Activated naive CD8-positive, alpha-beta T cell (primary cell): ENCODE measurements at regions not wholly inside any gene's neighbourhood (a gene's known extent, or its start where the extent isn't known, plus 50 kb on each side); places are given as distances from the start of the nearest gene placed in this dataset.
"Not testable (repeated sequence)": the region's sequence is repeated elsewhere in the genome, so short reads cannot be mapped to it uniquely, and the experiment has no call there.

Source experiments
- H3K27ac Mint-ChIP-seq: one replicate; pipeline ENCODE4 v1.8.0; 2021; ENCODE audit warnings: mixed read lengths
- H3K27me3 Mint-ChIP-seq: one replicate; pipeline ENCODE4 v1.8.0; 2021; ENCODE audit warnings: mixed read lengths
- H3K36me3 Mint-ChIP-seq: one replicate; pipeline ENCODE4 v1.8.0; 2021; ENCODE audit warnings: mixed read lengths
- H3K4me1 Mint-ChIP-seq: one replicate; pipeline ENCODE4 v1.8.0; 2021; ENCODE audit warnings: low read depth, mixed read lengths
- H3K4me3 Mint-ChIP-seq: one replicate; pipeline ENCODE4 v1.8.0; 2021; ENCODE audit warnings: mild to moderate bottlenecking, mixed read lengths
- H3K9me3 Mint-ChIP-seq: one replicate; pipeline ENCODE4 v1.8.0; 2021; ENCODE audit warnings: low read depth, mixed read lengths

DNA sequence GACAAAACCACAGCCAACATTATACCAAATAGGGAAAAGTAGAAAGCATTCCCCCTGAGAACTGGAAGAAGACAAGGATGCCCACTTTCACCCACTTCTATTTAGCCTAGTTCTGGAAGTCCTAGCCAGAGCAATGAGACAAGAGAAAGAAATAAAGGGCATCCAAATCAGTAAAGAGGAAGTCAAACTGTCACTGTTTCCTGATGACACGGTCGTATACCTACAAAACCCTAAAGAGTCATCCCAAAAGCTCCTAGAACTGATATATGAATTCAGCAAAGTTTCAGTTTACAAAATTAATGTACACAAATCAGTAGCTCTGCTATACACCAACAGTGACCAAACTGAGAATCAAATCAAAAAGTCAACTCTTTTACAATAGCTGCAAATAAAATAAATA lies 142.6 kb upstream of the P2RY1 start:
- H3K36me3 Mint-ChIP-seq, H3K4me3 Mint-ChIP-seq, H3K27me3 Mint-ChIP-seq, H3K9me3 Mint-ChIP-seq, H3K4me1 Mint-ChIP-seq, H3K27ac Mint-ChIP-seq: not testable (repeated sequence)

- not testable (repeated sequence) for H3K9me3 Mint-ChIP-seq, H3K4me3 Mint-ChIP-seq, H3K36me3 Mint-ChIP-seq, H3K4me1 Mint-ChIP-seq, H3K27me3 Mint-ChIP-seq, H3K27ac Mint-ChIP-seq
Observed at GRCh38 chr3:152693521-152694250, 141.2 kb upstream of the P2RY1 start.

- no peak overlapping the region for H3K27ac Mint-ChIP-seq
- no peaks in the 10 kb centered on the region for H3K4me1 Mint-ChIP-seq
- no peaks in the 10 kb centered on the region for H3K9me3 Mint-ChIP-seq
- H3K36me3 Mint-ChIP-seq = no peaks in the 10 kb centered on the region
- no peak overlapping the region for H3K4me3 Mint-ChIP-seq
- H3K27me3 Mint-ChIP-seq = no peaks in the 10 kb centered on the region
Observed at GRCh38 chr3:152695840-152696239, 139.1 kb upstream of the P2RY1 start.

- H3K4me1 Mint-ChIP-seq = no peaks in the 10 kb centered on the region
- H3K36me3 Mint-ChIP-seq = no peaks in the 10 kb centered on the region
- H3K27ac Mint-ChIP-seq = no peak overlapping the region
- H3K9me3 Mint-ChIP-seq = no peaks in the 10 kb centered on the region
- H3K27me3 Mint-ChIP-seq = no peaks in the 10 kb centered on the region
- H3K4me3 Mint-ChIP-seq = no peak overlapping the region
Observed at GRCh38 chr3:152696962-152697361, 138.0 kb upstream of the P2RY1 start.

GRCh38 chr3:152703245-152703890 lies 131.6 kb upstream of the P2RY1 start:
- Mint-ChIP-seq H3K9me3 (no peaks in the 10 kb centered on the region), H3K36me3 (no peaks in the 10 kb centered on the region), H3K27me3 (no peaks in the 10 kb centered on the region), H3K4me1 (no peaks in the 10 kb centered on the region), H3K27ac (no peak overlapping the region), H3K4me3 (no peak overlapping the region)

DNA sequence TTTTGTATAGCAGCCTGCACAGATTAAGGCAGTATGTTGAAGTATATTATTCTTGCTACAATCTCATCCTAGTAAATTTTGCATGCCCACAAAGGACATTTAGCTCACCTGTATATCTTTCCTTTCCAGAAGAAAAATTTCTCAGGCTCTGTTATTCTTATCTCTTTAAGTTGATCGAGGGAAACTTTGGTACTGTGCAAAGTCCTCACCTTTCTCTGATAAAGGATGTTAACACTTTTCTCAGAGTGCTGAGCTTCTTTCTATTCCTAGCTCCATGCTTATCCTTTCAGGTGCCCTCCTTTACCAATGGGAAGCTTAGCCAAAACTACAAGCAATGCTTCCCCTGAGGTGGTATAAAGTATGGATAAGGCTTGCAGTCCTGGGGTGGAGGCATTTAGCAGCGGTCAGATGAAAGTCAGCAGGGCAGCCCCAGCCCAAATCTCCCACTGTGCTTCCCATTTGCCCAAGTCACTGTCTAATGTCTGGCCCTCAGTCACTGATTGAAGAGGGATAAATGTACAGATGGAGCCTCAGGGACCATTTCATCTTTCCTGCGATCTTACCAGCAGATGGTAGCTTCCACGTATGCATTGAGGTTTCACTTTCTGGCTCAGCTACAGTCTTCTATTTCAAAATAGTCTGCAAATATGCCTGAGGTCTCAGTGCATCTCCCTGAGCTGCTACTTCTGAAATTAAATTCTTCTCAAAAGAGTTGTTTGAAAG lies 127.8 kb upstream of the P2RY1 start:
- Mint-ChIP-seq H3K4me1 (no peaks in the 10 kb centered on the region), H3K27me3 (no peaks in the 10 kb centered on the region), H3K4me3 (no peak overlapping the region), H3K9me3 (no peaks in the 10 kb centered on the region), H3K36me3 (no peaks in the 10 kb centered on the region), H3K27ac (no peak overlapping the region)

DNA sequence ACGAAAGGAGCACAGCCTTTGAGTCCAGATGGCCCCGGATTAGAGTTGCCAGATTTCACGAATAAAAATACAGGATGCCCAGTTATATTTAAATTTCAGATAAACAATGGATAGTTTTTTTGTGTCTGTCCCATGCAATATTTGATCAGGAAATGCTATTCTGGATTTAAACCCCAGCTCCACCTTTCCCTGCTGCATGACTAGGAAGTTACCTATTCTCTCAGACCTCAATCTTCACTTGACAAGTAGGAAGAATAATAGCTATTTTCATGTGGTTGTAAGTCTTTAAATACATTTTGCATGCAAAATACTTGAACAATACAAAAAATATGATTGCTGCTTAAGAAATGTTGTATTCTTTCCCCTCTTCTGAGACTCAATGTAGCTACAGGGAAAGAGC lies 125.3 kb upstream of the P2RY1 start:
- no peaks in the 10 kb centered on the region for H3K9me3 Mint-ChIP-seq
- H3K4me3 Mint-ChIP-seq = no peak overlapping the region
- no peaks in the 10 kb centered on the region for H3K4me1 Mint-ChIP-seq
- no peaks in the 10 kb centered on the region for H3K27me3 Mint-ChIP-seq
- H3K36me3 Mint-ChIP-seq = no peaks in the 10 kb centered on the region
- H3K27ac Mint-ChIP-seq = no peak overlapping the region

- H3K36me3 Mint-ChIP-seq = no peaks in the 10 kb centered on the region
- no peaks in the 10 kb centered on the region for H3K27me3 Mint-ChIP-seq
- no peaks in the 10 kb centered on the region for H3K9me3 Mint-ChIP-seq
- H3K4me1 Mint-ChIP-seq = no peaks in the 10 kb centered on the region
- no peak overlapping the region for H3K4me3 Mint-ChIP-seq
- no peak overlapping the region for H3K27ac Mint-ChIP-seq
Observed at GRCh38 chr3:152710549-152710948, 124.4 kb upstream of the P2RY1 start.

DNA sequence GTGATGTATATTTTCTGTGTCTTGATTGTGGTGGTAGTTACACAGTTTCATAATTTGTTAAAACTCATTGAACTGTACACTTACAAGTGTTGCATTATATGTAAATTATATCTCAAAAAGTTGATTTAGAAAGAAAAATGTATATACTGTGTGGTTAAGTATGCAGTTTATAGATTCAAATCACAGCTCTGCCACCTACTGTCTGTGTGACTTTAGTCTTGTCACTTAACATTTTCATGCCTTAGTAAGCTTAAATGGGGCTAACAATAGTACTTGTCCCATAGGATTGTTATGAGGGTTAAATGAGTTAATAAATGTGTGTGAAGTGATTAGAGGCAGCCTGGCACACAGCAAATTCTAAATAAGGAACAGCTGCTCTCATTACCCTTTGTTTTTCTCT lies 120.9 kb upstream of the P2RY1 start:
- Mint-ChIP-seq H3K27ac (no peak overlapping the region), H3K4me1 (no peaks in the 10 kb centered on the region), H3K9me3 (no peaks in the 10 kb centered on the region), H3K27me3 (no peaks in the 10 kb centered on the region), H3K36me3 (no peaks in the 10 kb centered on the region), H3K4me3 (no peak overlapping the region)

GRCh38 chr3:152714507-152714906 lies 120.4 kb upstream of the P2RY1 start:
- no peaks in the 10 kb centered on the region for H3K27me3 Mint-ChIP-seq
- H3K36me3 Mint-ChIP-seq = no peaks in the 10 kb centered on the region
- H3K9me3 Mint-ChIP-seq = no peaks in the 10 kb centered on the region
- no peaks in the 10 kb centered on the region for H3K4me1 Mint-ChIP-seq
- no peak overlapping the region for H3K27ac Mint-ChIP-seq
- H3K4me3 Mint-ChIP-seq = no peak overlapping the region

DNA sequence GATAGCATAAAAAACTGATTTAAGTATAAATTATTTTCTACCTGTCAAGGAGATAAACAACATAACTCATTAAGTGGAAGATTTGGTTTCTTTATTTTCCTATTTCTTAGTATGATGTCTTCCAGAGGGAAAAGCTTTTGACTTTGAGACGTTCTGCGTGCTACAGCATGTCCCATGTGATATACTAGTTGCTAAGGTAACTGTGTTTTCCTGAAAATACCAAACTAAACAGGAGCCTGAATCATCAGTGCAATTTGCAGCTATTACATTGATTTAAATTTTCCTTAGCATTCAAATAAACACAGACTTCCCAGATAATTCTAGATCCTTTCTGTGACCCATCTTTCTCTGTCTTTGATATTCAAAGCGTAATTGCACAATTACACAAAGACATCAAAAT lies 117.7 kb upstream of the P2RY1 start:
- Mint-ChIP-seq H3K27ac (no peak overlapping the region), H3K9me3 (peaks cover 7% of the 10 kb centered on the region), H3K36me3 (no peaks in the 10 kb centered on the region), H3K27me3 (peaks cover 5% of the 10 kb centered on the region), H3K4me1 (no peaks in the 10 kb centered on the region), H3K4me3 (no peak overlapping the region)

DNA sequence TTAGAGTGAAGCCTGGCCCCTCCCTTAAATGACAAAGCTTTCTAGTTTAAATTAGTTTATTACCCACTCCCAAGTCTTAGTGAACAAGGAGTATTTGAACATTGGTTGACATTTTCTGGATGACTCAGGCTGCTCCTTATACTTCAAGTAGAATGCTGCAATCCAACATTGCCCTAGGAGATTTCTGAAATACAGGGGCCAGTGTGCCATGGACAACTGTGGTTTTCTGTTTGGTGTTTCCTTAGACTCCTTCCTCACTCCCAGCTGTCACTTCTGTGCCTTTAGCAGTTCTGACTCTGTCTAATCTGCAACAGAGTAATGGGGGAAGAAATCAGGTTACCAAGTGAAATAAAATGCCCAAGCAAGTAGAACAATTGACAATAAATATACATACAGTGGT lies 116.1 kb upstream of the P2RY1 start:
- Mint-ChIP-seq H3K4me1 (no peaks in the 10 kb centered on the region), H3K4me3 (no peak overlapping the region), H3K36me3 (no peaks in the 10 kb centered on the region), H3K9me3 (peaks cover 7% of the 10 kb centered on the region), H3K27ac (no peak overlapping the region), H3K27me3 (peaks cover 7% of the 10 kb centered on the region)

DNA sequence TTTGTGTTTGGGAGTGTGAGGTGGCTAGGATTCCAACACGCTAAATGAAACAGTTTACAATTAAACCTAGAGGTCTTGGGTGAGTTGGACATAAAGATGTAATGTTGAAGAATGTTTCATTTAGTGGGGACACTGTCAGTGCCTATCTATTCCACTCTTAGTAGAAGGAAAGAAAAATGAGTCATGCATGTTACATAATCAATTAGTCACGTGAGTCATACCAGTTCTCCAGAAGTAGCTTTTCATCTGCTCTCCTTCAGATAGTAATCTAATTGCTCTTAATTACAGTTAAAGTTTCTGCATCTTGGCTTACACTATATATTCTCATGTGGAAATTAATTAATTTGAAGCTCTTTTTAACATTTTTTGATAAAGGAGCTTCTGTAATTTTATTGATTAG lies 115.7 kb upstream of the P2RY1 start:
- Mint-ChIP-seq H3K27me3 (peaks cover 7% of the 10 kb centered on the region), H3K4me1 (no peaks in the 10 kb centered on the region), H3K27ac (no peak overlapping the region), H3K36me3 (no peaks in the 10 kb centered on the region), H3K4me3 (no peak overlapping the region), H3K9me3 (peaks cover 7% of the 10 kb centered on the region)

DNA sequence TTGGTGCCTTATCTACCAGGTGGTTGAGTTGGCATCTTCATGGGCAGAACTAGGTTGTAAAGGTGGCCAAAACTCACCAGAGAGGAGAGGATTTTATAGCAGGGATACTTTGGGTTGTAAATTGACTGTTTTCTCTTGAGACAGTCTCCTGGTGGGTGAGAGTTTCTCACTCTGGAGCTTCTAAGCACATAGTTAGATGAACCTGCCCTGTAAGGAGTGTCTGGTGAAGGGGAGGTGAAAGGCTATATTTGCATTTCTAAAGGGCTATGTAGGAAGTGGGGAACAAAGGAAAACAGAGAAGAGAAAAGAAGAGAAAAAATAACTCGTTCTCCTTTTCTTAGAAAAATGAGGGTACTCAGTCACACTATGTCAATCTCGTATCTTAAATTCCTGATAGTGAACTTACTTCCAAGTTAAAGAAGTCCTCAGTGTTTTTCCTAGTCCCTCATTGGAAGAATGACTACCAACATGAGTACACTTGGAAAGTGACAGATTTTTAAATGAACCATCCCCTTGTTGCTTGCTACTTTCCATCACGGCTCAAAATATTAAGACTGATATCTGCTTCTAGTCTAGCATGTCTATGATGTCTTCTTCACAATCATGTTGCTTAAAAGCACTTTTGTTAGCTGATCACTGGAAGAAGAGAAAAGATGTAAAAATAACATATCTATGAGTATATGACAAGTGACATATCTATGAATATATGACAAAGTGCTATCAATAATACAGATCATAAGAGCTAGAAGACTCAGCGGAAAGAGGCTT lies 113.8 kb upstream of the P2RY1 start:
- Mint-ChIP-seq H3K27me3 (peaks cover 7% of the 10 kb centered on the region), H3K36me3 (no peaks in the 10 kb centered on the region), H3K9me3 (peaks cover 7% of the 10 kb centered on the region), H3K4me3 (no peak overlapping the region), H3K27ac (no peak overlapping the region), H3K4me1 (no peaks in the 10 kb centered on the region)

DNA sequence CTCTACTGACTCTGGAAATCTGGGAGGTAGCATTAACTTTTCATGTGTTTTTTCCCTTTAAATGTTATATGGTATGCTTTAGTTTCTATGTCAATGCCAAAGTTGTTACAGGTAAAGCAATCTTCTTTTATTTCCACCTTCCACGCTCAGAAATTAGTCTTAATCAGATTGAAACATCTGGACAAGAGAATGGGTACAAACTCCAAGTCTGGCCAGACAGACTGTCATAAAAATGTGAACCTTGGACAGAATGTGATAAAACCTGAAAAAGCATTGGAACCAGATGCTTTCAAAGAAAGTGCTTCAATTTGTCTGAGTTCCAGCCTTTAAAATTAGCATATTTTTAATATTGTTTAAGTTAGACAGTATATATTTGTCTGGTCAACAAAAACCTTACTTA lies 110.7 kb upstream of the P2RY1 start:
- Mint-ChIP-seq H3K4me1 (no peaks in the 10 kb centered on the region), H3K9me3 (peaks cover 7% of the 10 kb centered on the region), H3K27me3 (peaks cover 7% of the 10 kb centered on the region), H3K4me3 (no peak overlapping the region), H3K36me3 (no peaks in the 10 kb centered on the region), H3K27ac (no peak overlapping the region)
